Activated CD4-positive, alpha-beta T cell treated with anti-CD3 and anti-CD28 coated beads for 48 hours (primary cell): ENCODE measurements at regions not wholly inside any gene's neighbourhood (a gene's known extent, or its start where the extent isn't known, plus 50 kb on each side); places are given as distances from the start of the nearest gene placed in this dataset.

ENCODE experiments used
- DNase-seq: peaks from one replicate; pipeline ENCODE4 v3.0.0-alpha.2; 2020

DNA sequence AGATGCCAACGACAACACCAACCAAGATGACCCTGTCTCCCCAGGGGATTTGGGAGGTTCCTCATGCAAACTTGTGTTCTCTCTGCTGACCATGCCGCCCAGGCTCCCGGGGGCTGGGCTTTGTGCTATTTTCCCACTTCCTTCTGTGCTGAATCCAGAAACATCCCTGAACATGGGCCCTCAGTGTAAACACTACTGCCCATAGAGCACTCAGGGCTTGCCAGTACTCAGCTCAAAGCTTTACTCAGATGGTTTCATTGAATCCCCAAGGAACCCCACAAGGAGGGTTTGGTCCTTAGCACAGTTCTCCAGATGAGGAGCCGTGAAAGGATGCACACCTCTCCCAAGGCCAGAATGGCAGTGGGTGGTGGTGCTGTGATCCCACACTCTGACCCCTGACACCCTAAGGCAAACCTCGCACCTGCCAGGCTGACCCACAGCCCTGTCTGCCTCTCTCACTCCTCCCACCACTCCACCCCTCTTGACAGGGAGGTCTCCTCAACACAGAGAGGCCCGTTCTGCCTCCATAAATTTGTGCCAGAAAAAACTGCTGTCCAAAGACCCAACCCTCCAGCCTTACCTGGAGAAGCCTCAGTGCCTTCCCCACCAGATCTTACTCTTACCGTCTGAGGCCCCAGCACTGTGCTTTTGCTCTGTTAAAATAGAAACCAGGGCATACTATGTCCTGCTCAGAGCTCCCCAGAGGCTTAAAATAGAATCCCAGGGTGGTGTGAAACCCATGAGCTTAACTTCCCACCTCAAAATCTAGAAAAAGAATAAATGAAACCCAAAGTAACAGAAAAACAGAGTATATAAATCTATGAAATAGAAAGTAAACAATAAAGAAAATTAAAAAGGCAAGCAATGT lies 283.0 kb upstream of the CDH4 start:
- DNase-seq = no peak

DNA sequence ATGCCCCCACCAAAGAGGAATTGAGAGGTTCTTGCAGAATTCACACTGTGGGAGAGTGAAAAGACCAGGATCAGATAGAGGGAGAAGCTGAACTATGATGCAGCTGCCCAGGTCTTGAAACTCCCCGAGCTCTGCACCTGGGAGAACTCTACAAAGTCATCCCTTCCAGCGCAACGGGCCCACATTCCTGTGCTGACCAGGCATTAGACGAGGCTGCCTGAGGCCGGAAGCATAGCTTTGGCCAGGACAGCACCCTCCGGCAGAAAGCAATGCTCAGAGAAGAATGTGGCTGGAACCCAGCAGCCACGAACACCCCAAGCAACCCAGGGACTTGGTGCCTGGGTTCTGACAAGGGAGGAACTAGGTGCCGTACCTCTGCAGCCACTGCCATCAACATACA lies 281.5 kb upstream of the CDH4 start:
- no peak for DNase-seq

DNA sequence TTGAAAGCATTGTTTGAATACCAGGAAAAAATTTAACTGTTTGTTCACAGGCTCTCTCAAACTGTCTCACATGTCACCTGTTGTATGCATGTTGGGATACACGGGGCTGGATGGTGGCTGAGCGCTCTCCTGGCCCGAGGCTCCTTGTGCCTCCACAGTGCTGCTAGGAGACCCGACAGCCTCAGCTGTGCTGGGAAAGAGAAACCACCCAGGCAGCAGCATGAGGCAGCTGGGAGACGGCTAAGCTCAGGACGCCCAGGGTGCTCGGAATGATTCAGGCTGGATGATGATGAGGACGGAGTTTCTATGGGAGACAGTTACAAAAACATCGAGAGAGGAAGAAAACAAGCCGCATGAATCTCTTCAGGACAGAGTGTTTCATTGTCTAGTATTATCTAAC lies 278.0 kb upstream of the CDH4 start:
- DNase-seq = no peak

DNA sequence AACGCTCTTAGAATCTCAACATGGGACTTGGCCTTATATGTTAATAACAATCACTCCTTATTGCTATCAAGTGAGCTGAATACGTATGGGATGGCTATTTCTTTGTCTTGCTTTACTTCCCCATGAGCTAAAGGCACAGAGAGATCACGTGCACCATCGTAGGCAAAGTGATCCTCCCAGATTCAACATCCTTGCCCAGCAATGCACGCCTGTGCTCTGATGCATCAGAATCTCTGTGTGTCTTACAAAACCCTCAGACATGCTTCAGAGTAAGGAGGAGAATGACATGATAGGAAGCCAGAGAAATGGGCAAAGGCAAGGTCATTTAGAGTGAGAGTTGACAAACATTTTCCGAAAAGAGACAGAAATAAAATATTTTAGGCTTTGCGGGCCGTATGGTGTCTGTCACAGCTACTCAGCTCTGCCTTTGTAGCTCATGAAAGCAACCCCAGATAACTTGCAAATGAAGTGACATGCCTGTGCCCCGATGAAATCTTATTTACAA lies 277.6 kb upstream of the CDH4 start:
- DNase-seq = no peak

DNA sequence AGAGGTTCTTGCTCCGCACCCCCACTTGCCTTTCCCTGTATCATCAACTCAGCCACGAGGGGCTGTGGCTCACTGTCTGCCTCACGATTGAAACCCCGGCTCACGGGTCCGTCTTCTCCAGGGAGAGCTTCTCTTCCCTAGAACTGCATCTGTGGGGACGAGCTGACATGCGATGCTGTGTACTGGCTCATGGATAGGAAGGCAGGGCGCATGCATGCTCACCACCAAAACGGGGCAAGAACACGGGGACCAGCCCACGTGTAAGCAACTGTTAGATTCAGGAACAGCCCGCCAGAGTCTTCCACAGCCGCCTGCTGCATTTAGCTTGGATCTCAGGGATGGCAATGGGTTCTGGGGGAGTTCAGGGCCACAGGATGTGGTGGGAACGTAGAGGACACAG lies 275.9 kb upstream of the CDH4 start:
- no peak for DNase-seq

DNA sequence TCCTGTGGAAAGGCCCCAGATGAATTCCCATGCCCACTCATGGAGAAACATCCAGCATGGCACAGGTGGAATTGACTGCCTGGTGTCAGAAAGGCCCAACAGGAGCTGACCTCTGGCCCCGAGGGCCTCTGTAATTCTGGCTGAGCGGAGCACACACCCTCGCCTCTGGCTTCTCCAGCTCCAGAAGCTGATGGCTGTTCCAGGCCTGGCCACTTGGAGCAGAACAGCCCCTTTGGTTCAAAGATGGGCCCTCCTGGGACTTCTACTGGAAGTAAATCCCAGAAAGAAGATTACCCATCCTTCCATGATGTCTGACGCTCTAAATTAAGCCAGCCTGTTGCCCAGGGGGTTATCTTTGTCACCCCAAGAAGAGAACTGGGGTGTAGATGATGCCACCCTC lies 275.1 kb upstream of the CDH4 start:
- DNase-seq = no peak

DNA sequence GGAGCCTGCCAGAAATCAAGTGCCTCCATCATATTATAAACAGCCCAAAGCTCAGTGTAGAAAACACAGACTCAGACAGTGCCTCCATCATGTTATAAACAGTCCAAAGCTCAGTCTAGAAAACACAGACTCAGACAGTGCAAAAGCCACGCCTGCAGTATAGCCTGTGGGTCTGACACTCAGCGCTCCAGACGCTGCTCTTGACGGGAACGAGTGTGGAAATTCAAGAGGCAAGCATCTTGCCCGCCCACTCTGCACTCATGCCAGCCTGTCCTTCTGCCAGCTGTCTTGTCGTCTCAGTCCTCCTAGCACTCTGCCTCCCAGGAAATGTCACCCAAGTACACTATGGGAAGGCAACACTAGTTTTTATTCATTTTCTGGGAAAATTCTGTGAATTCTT lies 274.2 kb upstream of the CDH4 start:
- DNase-seq = no peak

DNA sequence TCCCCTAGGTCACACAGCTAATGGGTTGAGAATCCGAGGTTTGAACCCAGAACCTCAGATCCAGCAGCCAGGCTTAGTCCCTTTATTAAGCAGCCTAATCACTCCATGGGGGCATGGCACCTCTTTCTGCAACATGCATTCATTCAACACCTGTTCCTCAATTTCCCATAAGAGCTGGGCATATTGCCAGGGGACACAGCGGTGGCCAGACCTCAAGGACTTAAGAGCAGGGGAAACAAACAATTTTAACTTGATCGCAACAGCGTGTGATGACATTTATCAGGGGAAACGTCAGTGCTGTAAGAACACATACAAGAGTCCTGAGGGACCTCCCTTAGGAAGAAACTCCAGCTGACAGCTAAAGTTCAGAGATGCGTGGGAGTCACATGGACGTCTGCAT lies 267.4 kb upstream of the CDH4 start:
- DNase-seq = no peak

DNA sequence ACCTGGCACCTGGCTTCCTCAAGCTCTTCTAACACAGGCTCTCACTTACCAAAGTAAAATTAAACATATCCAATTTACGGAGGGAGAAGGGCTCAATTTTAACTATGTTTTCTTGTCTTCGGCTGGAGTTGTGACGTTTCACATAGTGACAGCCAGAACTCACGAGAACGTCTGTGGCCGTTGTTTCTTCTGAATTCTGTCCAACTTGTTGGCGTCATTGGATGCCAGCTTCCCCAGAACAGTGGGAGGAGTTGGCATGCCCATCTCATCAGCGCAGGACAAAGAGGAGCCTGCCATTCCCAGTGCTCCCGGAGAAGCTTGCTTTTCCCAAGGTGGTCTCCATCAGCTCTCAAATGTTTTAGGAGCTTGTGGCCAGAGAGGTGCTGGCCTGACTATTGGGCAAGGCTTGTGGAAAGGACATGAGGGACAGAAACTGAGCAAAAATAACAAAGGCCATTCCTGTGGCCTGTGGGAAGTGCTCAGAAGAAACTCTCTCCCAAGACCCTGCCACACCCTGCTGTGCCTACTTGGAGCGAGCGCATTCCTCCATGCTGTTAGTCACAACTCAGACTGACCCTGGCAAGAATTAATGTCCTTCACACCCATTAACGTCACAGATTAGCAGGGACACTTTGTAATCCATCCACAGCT lies 265.4 kb upstream of the CDH4 start:
- DNase-seq = no peak

DNA sequence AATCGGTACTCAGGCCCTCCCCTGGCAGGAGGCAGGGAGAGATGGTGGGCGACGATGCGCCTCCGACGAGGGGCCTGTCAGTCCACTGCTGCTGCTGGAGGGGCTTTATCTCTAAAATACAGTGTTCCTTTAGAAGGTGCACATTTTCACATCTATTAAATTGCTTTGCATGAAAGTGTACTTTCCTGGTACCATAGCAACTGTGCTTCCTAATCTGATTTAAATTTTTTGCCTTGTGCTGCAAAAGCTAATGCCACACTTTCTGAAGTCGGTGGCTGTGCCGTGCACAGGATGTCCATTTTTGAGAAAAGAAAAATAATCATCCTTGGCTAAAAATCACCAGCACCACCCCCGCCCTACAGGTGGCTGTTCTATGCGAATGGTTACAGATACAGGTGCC lies 262.0 kb upstream of the CDH4 start:
- no peak for DNase-seq

DNA sequence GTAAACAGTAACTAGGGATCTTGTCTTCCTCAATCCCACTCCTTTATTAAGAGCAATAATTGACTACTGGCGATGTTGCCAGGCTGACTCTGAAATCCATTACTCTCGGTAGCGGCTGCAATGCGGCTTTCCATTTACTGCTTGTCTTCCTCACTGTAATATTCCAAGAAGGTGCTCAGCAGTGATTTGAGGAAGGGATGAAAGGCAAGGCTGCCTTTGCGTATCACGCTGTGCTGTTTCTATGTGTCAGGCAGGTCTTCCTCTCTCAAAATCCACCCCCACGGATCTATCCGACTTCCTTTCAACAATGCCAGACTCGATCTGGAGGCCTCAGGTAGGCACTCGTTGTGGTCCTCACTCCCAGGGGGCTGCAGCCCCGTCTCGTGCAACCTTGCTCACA lies 261.4 kb upstream of the CDH4 start:
- DNase-seq = no peak

DNA sequence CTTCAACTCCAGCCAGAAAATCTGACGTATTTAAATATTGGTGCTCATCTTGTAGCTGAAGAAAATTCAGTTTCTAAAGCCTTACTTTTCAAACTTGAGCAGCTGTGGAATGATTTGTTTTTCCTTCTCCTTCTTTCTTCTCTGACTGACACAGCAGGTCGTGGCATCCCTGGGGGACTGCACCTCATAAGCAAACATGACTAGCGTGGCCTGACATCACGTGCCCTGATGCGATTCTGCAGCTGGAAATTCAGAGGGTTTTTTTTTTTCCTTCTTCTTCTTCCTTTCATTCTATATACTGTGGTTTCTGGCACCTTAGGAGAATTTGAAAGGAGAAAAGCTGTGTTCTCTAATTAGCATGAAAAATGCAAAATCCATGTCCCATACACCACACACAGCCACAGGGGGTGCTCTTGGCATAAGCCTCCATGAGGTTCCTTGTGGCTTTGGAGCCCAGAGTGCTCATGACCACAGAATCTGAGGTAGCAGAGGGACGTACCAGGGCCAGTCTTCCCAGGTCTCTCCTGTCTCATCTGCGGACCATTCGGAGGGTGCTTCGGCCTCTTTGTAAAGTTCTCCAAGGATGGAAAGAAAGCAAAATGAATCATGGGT lies 258.5 kb upstream of the CDH4 start:
- DNase-seq = no peak

DNA sequence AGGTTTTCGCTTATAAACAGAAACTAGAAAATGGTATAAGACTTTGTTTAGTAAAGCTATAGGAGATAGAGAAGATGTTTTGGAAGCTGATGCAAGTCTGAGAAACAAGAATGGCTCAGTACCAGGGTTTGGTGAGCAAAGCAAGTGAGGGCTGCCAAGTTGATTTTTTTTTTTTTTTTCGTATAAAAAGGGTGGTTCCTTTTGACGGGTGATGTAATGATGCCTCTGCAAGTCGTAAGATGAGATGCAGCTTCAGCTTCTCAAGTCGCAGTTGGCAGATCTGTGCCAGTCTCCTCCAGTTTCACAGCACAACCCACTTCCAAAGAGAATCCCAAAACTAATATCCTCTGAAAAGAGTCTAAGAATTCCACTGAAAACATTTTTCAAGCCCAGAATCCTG lies 252.8 kb upstream of the CDH4 start:
- no peak for DNase-seq

DNA sequence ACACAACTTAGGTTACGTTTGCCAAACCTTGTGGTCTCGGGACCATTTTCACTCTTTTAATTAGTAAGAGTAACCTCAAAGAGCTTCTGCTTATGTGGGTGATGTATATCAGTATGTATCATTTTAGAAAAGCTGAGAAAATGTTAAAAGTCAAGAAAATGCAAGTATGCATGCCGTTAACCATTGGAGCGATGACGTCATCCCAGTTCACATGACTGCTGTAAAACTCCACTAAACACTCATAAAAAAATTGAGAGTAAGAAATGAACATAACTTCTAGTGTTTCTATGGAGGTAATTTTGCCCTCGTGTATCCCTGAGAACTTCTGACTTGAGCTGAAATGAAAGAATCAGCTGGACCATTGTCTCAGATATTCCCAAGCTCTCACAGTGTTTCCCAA lies 250.0 kb upstream of the CDH4 start:
- DNase-seq = no peak

DNA sequence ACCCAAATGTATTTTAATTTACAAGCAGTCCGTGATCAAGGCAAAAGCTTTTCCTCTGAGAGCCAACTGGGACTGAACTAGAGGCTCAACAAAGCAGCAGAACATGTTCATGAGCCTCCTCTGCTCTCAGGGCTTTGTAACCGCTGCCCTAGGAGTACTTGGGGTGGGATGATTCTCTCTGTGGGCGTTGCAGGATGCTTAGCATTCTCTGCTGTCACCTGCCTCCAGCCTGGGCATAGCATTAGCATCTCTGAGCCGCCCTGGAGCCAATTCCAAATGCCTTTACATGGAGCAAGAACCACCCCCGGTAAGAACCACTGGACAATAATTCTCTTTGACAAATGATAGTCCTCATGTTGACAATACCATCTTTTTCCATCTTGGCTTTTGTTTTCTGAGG lies 237.6 kb upstream of the CDH4 start:
- no peak for DNase-seq

DNA sequence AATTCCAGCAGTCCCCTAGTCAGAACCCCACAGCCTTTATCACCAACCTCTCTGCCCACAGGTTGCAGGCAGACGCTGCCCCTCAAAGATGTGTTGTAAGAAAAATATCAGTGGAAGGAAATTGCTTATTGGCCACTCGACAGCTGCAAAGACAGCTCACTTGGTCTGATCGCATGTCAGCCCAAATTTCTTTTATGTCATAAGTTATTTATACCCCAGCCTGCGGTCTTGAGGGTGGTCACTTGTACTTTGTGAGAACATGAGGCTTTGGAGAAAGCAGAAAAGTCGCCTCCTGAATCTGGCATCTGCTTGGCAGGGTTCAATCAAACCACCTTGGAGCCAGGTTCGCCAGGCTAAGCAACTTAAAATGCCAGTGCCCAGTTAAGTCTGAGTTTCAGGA lies 236.5 kb upstream of the CDH4 start:
- DNase-seq = no peak

DNA sequence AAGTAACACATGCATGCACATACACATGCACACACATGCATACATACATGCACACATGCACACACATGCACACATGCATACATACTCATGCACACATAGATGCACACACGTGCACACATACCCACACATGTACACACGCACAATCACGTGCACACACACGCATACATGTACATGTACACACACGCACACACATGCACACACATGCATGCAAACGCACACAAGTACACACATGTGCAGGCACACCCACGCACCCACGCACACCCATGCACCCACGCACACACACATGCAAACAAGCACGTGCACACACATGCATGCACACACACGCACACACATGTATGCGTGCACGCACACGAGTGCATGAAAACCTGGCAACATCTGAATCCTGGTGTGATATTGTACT lies 232.7 kb upstream of the CDH4 start:
- DNase-seq = no peak

DNA sequence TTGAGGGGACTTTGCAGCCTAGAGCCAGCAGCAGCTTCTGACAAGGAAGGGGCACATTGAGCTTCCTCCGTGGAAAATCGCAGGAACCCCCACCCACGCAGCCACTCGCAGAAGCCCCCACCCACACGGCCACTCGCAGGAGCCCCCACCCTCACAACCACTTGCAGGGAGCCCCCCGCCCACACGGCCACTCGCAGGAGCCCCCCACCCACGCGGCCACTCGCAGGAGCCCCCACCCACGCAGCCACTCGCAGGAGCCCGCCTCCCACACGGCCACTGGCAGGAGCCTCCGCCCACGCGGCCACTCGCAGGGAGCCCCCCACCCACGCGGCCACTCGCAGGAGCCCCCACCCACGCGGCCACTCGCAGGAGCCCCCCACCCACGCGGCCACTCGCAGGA lies 228.4 kb upstream of the CDH4 start:
- no peak for DNase-seq

DNA sequence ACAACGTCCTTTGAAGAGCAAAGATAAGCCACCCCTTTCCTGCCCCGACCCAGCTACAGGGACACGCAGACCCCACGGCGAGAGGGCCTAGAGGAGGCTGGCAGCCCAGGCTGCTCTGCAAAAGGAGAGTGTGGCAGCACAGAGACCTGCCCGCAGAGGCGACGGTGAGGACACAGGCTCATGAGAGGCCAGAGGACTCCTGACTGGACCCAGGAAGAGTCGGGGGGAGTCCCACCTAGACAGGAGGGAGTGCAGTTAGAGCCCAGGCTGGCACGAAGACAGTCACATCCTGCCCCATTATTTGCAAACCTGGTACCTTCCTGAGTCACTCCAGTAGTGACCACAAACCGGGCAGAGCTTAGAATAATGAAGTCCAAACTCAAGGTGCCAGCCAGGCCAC lies 227.7 kb upstream of the CDH4 start:
- no peak for DNase-seq

DNA sequence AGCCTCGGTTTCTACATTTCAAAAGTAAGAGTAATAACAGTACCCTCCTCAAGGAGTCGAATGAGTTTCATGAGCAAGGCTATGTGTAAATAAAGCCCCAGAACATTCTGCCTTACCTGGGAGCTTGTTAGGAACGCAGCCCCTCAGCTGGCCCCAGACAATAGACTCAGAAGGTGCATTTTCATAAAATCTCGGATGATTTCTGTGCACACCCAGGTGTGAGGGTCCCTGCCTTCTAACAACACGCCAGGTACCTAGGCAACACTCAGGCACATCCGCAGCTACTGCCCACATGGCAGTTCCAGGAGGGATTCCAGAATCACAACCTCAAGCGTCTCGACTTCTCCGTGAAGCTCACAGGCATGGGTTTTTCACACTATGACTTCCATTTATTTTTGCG lies 226.5 kb upstream of the CDH4 start:
- no peak for DNase-seq

DNA sequence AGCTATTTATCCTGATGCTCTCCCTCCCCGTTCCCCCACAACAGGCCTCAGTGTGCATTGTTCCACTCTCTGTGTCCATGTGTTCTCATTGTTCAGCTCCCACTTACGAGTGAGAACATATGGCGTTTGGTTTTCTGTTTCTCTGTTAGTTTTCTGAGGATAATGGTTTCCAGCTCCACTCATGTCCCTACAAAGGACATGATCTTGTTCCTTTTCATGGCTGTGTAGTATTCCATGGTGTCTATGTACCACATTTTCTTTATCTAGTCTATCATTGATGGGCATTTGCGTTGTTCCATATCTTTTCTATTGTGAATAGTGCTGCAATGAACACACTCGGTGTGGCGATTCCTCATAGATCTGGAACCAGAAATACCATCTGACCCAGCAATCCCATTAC lies 225.9 kb upstream of the CDH4 start:
- DNase-seq = no peak

DNA sequence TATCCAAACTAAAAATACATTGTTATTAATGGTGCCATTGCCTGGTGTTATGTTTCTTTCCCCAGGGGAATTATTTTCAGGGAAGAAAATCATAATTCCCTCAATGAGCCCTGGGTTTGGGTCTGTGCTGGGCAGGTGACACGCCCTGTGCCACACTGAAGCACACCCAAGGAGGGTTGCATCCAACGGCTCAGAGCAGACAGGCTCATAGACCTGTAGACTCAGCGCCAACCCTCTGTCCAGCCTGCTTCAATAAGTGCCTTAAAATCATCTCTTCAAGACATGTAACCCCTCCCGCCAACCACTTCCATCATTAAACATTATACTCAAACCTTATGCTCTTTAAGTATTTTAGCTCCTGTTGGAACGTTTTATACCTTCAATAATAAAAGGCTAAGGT lies 225.3 kb upstream of the CDH4 start:
- no peak for DNase-seq

DNA sequence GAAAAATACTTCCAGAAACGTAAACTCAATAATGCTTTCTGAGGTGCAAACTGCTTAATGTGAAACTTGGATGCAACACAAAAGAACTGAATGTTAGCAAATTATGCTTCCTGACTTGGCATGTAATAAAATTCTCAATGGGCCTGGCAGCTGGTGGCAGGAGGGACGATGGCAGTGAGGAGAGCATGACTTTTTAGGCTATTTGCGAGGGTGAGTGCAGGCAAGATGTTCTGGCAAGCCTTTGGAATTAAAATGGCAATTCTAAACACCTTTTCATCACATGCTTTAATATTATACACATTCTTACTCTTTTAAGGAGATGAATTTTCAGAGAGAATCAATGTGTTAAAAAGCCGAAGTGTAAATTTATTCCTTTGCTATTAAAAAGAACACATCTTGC lies 224.8 kb upstream of the CDH4 start:
- DNase-seq = no peak

DNA sequence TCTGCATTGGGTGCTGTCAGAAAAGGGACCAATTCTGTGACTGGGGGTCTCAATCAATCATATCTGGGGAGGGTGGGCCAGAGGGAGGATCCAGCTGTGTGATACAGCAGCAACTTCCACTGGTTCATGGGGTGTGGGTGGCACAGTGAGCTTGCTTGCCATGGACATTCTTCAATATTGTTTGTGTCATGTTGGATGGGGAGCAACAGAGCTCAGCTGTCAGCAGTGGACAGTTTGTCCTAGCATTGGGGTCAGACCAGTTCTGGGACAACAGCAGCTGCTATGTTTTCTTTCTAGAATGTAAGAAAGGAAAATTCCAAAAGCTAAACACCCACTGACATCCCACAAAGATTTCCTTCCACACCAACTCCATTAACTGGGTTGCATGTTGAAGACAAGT lies 221.9 kb upstream of the CDH4 start:
- DNase-seq = no peak
